Glutamatergic neuron (in vitro differentiated cells): ENCODE measurements at regions not wholly inside any gene's neighbourhood (a gene's known extent, or its start where the extent isn't known, plus 50 kb on each side); places are given as distances from the start of the nearest gene placed in this dataset.

ENCODE experiments used
- DNase-seq: peaks from one replicate; pipeline ENCODE4 v3.0.0; 2022
- H3K27ac Mint-ChIP-seq: one replicate; pipeline ENCODE4 v1.8.0; 2020; ENCODE audit warnings: mild to moderate bottlenecking, mixed read lengths, inconsistent platforms; ENCODE audit not compliant: unreplicated experiment
- H3K27me3 Mint-ChIP-seq: one replicate; pipeline ENCODE4 v1.8.0; 2020; ENCODE audit warnings: mild to moderate bottlenecking, moderate library complexity, mixed read lengths, inconsistent platforms; ENCODE audit not compliant: unreplicated experiment
- H3K36me3 Mint-ChIP-seq: one replicate; pipeline ENCODE4 v1.8.0; 2020; ENCODE audit warnings: mild to moderate bottlenecking, mixed read lengths, inconsistent platforms; ENCODE audit not compliant: unreplicated experiment
- H3K4me1 Mint-ChIP-seq: one replicate; pipeline ENCODE4 v1.8.0; 2020; ENCODE audit warnings: mild to moderate bottlenecking, low read depth, mixed read lengths, inconsistent platforms; ENCODE audit not compliant: unreplicated experiment
- H3K4me3 Mint-ChIP-seq: one replicate; pipeline ENCODE4 v1.8.0; 2020; ENCODE audit warnings: mild to moderate bottlenecking, mixed read lengths, inconsistent platforms; ENCODE audit not compliant: unreplicated experiment
- H3K9me3 Mint-ChIP-seq: one replicate; pipeline ENCODE4 v1.8.0; 2020; ENCODE audit warnings: mild to moderate bottlenecking, moderate library complexity, mixed read lengths, inconsistent platforms; ENCODE audit not compliant: unreplicated experiment
- TF ChIP-seq, protein P1 (sequence below): fragments of 200-600 bp; sonication (generic); IDR thresholded peaks from one replicate; pipeline ENCODE4 v1.5.0; 2021; ENCODE audit not compliant: partially characterized antibody, unreplicated experiment

DNA sequence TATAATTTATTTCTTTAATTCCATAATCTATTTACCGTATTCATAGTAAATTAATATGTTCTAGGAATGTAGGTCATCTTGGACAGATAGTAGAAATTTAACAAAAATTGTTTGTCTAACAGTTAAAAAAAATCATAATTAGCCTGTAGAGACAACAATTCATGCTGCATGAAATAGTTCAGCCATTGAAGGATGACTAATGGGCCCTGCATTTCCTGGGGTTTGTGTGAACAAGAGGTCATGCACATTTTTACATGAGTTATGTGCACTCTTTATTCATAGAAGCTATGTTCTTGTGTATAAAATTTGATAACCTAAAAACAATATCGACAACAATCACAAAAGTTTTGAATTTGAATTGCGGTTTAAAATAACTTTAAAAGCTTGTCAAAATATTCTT is 1663.6 kb downstream of the SUCLG1 start:
- DNase-seq: no peak
- no peak overlapping the region for H3K27ac Mint-ChIP-seq
- peaks cover 9% of the 10 kb centered on the region for H3K4me1 Mint-ChIP-seq
- no peaks in the 10 kb centered on the region for H3K27me3 Mint-ChIP-seq
- H3K4me3 Mint-ChIP-seq: no peak overlapping the region
- H3K9me3 Mint-ChIP-seq: no peaks in the 10 kb centered on the region
- TF ChIP-seq, protein P1, sequence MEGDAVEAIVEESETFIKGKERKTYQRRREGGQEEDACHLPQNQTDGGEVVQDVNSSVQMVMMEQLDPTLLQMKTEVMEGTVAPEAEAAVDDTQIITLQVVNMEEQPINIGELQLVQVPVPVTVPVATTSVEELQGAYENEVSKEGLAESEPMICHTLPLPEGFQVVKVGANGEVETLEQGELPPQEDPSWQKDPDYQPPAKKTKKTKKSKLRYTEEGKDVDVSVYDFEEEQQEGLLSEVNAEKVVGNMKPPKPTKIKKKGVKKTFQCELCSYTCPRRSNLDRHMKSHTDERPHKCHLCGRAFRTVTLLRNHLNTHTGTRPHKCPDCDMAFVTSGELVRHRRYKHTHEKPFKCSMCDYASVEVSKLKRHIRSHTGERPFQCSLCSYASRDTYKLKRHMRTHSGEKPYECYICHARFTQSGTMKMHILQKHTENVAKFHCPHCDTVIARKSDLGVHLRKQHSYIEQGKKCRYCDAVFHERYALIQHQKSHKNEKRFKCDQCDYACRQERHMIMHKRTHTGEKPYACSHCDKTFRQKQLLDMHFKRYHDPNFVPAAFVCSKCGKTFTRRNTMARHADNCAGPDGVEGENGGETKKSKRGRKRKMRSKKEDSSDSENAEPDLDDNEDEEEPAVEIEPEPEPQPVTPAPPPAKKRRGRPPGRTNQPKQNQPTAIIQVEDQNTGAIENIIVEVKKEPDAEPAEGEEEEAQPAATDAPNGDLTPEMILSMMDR: no peak
- H3K36me3 Mint-ChIP-seq: no peaks in the 10 kb centered on the region

DNA sequence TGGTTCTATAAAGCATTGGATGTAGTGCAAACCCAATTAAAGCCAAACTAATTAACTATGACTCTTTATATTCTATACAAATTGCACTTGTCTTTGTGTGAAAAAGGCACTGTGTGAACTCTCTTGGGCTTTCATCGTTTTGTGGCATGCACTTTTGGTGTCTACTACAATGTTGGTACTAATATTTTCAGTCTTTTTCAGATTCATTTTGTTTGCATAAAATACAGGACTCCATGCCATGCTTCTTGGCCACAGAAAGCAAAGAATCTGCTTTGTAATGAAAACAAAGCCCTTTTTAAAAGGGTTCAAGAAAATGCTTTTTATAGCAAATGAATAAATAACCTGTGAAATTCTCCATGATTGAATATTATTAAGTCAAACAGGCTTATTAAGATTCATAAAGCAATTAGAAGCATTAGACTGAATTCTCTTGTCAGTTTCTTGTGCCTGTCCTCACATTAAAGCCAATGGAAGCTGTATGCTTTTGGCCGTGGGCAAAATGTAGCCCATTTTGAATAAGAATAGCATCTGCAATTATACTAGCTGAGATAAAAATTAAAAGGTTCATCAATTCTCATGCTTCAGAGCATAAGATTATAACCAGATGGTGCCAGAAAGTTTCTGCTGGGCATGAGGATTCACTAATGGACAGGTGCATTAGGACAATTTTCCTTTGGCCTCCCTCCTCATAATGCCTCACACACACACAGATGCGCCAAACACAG is 1665.2 kb downstream of the SUCLG1 start:
- Mint-ChIP-seq H3K9me3 (no peaks in the 10 kb centered on the region), H3K27me3 (no peaks in the 10 kb centered on the region), H3K36me3 (no peaks in the 10 kb centered on the region), H3K4me3 (no peak overlapping the region), H3K4me1 (peaks cover 9% of the 10 kb centered on the region), H3K27ac (no peak overlapping the region)
- DNase-seq: no peak
- TF ChIP-seq, protein P1: no peak

DNA sequence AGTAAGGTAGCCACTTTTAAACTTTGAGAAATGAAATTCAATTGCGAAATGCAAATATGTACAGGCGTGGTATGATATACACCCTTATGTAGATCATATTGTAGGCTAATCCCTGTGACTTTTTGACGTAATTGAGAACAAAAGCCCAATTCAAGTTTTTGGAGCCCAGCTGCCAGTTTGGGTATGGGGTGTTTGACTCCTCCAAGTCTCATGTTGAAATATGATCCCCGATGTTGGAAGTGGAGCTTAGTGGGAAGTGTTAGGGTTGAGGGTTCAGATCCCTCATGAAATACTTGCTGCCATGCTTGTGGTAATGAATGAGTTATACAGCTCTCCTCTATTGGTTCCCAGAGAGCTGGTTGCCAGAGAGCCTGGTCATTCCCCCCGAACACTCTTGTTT is 1666.8 kb downstream of the SUCLG1 start:
- TF ChIP-seq, protein P1: no peak

DNA sequence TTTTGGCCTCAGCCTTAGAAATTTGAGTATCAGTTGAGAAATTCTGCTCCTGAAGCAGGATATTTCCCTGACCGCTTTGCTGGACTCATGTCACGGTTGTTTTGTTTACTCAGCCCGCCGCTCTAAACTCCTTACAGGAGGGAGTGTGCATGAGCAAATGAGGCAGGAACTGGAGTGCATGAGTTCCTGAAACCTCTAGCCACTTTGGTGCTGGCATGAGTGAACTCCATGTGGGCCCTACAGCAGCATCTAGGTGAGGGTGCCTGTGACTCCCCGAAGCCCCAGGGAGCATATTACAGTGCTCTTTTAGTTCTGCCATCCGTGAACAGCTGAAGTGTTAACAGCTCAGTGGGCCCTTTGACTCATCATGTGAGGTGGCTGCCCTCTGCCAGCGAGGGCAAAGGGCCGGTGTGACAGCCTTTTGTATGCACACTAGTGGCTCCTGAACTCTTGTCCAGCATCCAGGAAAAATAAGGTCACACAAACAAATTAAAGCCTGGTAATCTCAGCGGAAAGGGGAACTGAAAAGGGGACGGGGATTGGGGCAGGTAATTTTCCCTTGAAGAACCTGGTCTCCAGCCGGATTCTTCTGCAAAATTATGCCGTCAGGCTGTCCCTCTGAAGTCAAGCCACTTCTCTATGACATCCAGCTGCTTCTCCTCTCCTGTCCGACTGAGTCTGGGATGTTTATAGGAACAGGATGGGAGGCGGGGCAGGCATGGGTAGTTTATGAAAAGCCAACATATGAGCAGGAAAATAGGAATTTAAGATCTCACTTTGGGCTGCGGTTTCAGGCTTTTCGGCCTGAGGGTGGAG is 1668.7 kb downstream of the SUCLG1 start:
- no peak overlapping the region for H3K27ac Mint-ChIP-seq
- H3K36me3 Mint-ChIP-seq: no peaks in the 10 kb centered on the region
- H3K4me1 Mint-ChIP-seq: peaks cover 9% of the 10 kb centered on the region
- no peak for DNase-seq
- H3K9me3 Mint-ChIP-seq: no peaks in the 10 kb centered on the region
- H3K4me3 Mint-ChIP-seq: no peak overlapping the region
- TF ChIP-seq, protein P1: no peak
- no peaks in the 10 kb centered on the region for H3K27me3 Mint-ChIP-seq

More for the DNA sequence above, 1666.8 kb downstream of the SUCLG1 start:
- H3K36me3 Mint-ChIP-seq: no peaks in the 10 kb centered on the region
- H3K4me1 Mint-ChIP-seq: peaks cover 9% of the 10 kb centered on the region
- H3K27me3 Mint-ChIP-seq: no peaks in the 10 kb centered on the region
- no peaks in the 10 kb centered on the region for H3K9me3 Mint-ChIP-seq
- no peak overlapping the region for H3K27ac Mint-ChIP-seq
- DNase-seq: no peak
- H3K4me3 Mint-ChIP-seq: no peak overlapping the region

DNA sequence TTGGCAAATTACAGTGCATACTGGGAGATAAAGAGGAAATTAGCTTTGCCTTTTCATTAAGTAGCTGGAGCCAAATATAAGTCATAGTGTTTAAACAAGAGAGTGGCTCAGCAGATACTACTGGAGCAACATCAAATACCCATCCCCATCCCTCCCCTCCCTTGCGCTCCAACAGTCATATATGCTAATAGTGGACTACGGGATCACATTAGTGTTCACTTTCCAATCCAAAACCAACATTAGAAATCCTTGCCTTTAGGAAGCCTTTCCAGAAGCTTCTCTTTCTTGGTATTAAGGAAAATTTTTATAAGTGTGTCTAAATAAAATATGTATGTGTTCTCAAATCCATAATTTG is 1669.3 kb downstream of the SUCLG1 start:
- H3K27me3 Mint-ChIP-seq: no peaks in the 10 kb centered on the region
- H3K4me3 Mint-ChIP-seq: no peak overlapping the region
- DNase-seq: no peak
- peaks cover 9% of the 10 kb centered on the region for H3K4me1 Mint-ChIP-seq
- H3K9me3 Mint-ChIP-seq: no peaks in the 10 kb centered on the region
- H3K27ac Mint-ChIP-seq: no peak overlapping the region
- no peaks in the 10 kb centered on the region for H3K36me3 Mint-ChIP-seq
- TF ChIP-seq, protein P1: no peak
